Nephron progenitor cell (in vitro differentiated cells): ENCODE measurements at regions not wholly inside any gene's neighbourhood (a gene's known extent, or its start where the extent isn't known, plus 50 kb on each side); places are given as distances from the start of the nearest gene placed in this dataset.

ENCODE experiments used
- DNase-seq: peaks from one replicate; pipeline ENCODE4 v3.0.0; 2021
- H3K27ac Mint-ChIP-seq: 2 replicates; pipeline ENCODE4 v1.8.0; 2021; ENCODE audit warnings: mild to moderate bottlenecking, moderate library complexity, mixed read lengths
- H3K27me3 Mint-ChIP-seq: 2 replicates; pipeline ENCODE4 v1.8.0; 2021; ENCODE audit warnings: mild to moderate bottlenecking, low read depth, mixed read lengths; ENCODE audit not compliant: poor library complexity
- H3K36me3 Mint-ChIP-seq: 2 replicates; pipeline ENCODE4 v1.8.0; 2021; ENCODE audit warnings: low read depth, mixed read lengths
- H3K4me1 Mint-ChIP-seq: 2 replicates; pipeline ENCODE4 v1.8.0; 2021; ENCODE audit warnings: mixed read lengths
- H3K4me3 Mint-ChIP-seq: 2 replicates; pipeline ENCODE4 v1.8.0; 2021; ENCODE audit warnings: mild to moderate bottlenecking, moderate library complexity, mixed read lengths
- H3K9me3 Mint-ChIP-seq: 2 replicates; pipeline ENCODE4 v1.8.0; 2021; ENCODE audit warnings: mild to moderate bottlenecking, moderate library complexity, mixed read lengths
- CTCF ChIP-seq: fragments of 200-600 bp; sonication (generic); IDR thresholded peaks from 2 replicates; pipeline ENCODE4 v1.5.0; 2021; ENCODE audit warnings: antibody characterized with exemption

DNA sequence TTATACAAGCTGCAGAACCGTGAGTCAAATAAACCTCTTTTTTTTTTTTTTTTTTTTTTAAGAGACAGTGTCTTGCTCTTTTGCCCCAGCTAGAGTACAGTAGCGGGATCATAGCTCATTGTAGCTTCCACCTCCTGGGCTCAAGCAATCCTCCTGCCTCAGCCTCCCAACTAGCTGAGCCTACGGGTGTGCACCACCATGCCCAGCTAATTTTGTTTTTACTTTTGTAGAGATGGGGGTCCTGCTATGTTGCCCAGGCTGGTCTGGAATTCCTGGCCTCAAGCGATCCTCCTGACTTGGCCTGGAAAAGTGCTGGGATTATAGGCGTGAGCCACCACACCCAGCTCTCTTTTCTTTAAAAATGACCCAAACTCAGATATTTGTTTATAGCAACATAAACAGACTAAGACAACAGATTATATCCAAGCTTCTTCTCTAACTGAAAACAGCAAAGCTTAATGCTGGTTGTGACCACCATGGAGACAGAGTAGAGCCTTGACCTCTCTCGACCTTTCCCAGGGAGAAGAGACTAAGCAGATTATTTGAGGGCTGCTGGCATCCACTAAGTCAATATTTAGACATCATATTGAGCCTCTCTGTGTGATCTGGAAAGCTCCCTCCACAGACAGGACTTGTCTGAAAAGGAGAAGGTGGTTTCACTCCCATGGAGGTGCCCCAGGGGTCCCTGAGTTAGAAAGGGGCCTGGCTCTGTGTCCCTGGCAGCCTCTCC lies 150.0 kb downstream of the KCTD15 start:
- H3K4me1 Mint-ChIP-seq, result peaks cover 41% of the 10 kb centered on the region
- no peak overlapping the region for H3K27ac Mint-ChIP-seq
- H3K27me3 Mint-ChIP-seq, result peaks cover 13% of the 10 kb centered on the region
- TF ChIP-seq CTCF, result no peak
- no peaks in the 10 kb centered on the region for H3K9me3 Mint-ChIP-seq
- no peak for DNase-seq
- no peaks in the 10 kb centered on the region for H3K36me3 Mint-ChIP-seq
- H3K4me3 Mint-ChIP-seq, result no peak overlapping the region

GRCh38 chr19:33947265-33947964 lies 150.7 kb downstream of the KCTD15 start:
- peaks cover 10% of the 10 kb centered on the region for H3K27me3 Mint-ChIP-seq
- no peak overlapping the region for H3K4me3 Mint-ChIP-seq
- no peaks in the 10 kb centered on the region for H3K9me3 Mint-ChIP-seq
- H3K4me1 Mint-ChIP-seq, result peaks cover 41% of the 10 kb centered on the region
- no peaks in the 10 kb centered on the region for H3K36me3 Mint-ChIP-seq
- no peak for TF ChIP-seq CTCF
- H3K27ac Mint-ChIP-seq, result no peak overlapping the region
- no peak for DNase-seq

DNA sequence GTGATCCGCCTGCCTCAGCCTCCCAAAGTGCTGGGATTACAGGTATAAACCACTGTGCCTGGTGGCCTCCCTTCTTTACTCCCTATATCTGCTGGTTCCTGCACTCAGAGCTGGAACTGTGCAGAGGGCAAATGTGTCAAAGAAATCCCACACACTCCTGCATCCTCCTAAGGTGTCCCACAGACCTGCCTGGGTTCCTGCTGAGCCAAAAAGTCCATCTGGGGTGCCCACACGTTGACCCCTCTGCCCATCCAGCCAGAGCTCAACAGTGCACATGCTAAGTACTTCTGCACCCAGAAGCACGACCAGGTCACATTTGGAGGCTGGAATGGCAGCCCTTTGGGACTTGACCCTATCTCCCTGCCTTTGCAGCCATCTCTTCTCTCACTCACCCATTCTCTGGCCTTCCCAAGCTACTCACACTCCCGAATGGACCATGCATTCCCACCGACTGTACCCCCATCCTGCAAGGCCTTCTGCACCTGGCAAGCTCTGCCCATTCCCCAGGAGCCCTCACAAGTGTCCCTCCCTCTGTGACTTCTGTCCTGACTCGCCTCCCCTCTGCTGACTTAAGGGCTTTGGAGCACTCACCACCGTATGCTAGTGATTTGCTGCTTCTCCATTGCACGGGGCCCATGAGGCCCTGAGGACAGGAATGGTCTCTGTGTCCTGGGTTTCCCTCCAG lies 152.1 kb downstream of the KCTD15 start:
- H3K27ac Mint-ChIP-seq, result no peak overlapping the region
- DNase-seq, result no peak
- no peaks in the 10 kb centered on the region for H3K36me3 Mint-ChIP-seq
- no peaks in the 10 kb centered on the region for H3K9me3 Mint-ChIP-seq
- H3K4me3 Mint-ChIP-seq, result no peak overlapping the region
- H3K4me1 Mint-ChIP-seq, result peaks cover 49% of the 10 kb centered on the region
- TF ChIP-seq CTCF, result no peak
- peaks cover 10% of the 10 kb centered on the region for H3K27me3 Mint-ChIP-seq

DNA sequence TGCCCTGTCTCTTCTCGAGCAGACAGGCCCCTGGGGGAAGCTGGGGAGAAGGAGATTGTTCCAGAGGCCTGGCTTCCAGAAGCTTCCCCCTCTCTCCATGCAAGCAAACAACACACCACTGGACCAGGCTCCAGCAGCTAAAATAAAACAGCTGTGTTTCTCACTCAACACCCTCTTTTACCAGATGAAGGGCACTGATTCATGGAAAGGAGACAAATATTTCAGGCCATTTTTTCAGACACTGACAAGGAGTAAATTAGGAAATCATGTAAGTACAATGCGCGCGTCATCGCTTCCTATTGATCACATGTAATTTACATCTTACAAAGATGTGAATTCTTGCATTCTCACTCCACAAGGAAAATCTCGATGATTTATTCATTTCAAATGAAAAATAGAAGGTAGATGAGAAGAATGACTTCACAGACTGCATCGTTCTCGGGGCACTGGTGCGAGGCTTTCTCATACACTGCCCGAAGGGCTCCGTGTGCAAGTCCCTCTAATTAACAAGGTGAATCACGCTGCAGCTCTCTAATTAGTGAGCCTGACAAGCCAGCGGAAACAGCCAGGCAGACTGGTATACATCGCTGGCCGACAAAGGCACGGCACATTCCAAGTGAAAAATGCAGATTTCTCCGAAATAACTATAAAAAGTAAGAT lies 153.6 kb downstream of the KCTD15 start:
- Mint-ChIP-seq H3K27me3 (peaks cover 9% of the 10 kb centered on the region), H3K27ac (no peak overlapping the region), H3K4me3 (no peak overlapping the region), H3K36me3 (no peaks in the 10 kb centered on the region), H3K4me1 (peaks cover 52% of the 10 kb centered on the region), H3K9me3 (no peaks in the 10 kb centered on the region)
- no peak for TF ChIP-seq CTCF
- DNase-seq, result no peak

GRCh38 chr19:33953023-33953422 lies 156.4 kb downstream of the KCTD15 start:
- H3K27ac Mint-ChIP-seq, result no peak overlapping the region
- no peak for DNase-seq
- H3K36me3 Mint-ChIP-seq, result no peaks in the 10 kb centered on the region
- no peak overlapping the region for H3K4me3 Mint-ChIP-seq
- peaks cover 28% of the 10 kb centered on the region for H3K4me1 Mint-ChIP-seq
- no peak for TF ChIP-seq CTCF
- H3K27me3 Mint-ChIP-seq, result peaks cover 17% of the 10 kb centered on the region
- H3K9me3 Mint-ChIP-seq, result no peaks in the 10 kb centered on the region
